SK-N-SH (cell line): ENCODE measurements at regions not wholly inside any gene's neighbourhood (a gene's known extent, or its start where the extent isn't known, plus 50 kb on each side); places are given as distances from the start of the nearest gene placed in this dataset.

ENCODE experiments used
- EP300 ChIP-seq, 2 experiments: IDR thresholded peaks; 2 replicates each; pipeline versions ENCODE4 v1.4.0 to v1.6.1; 2012; ENCODE audit warnings: borderline replicate concordance in 1 of 2, low read depth in 1 of 2, low read length in 1 of 2
- FOSL2 ChIP-seq: IDR thresholded peaks from 2 replicates; pipeline ENCODE4 v1.4.0; 2012; ENCODE audit warnings: low read depth, mild to moderate bottlenecking, moderate library complexity, borderline replicate concordance
- FOXM1 ChIP-seq: IDR thresholded peaks from 2 replicates; pipeline ENCODE4 v1.4.0; 2012; ENCODE audit warnings: low read depth, mild to moderate bottlenecking
- GABPA ChIP-seq: IDR thresholded peaks from 2 replicates; pipeline ENCODE4 v1.4.0; 2012; ENCODE audit warnings: low read depth, mild to moderate bottlenecking
- GATA2 ChIP-seq: sonication (generic); formaldehyde crosslinking; IDR thresholded peaks from 2 replicates; pipeline ENCODE4 v1.5.0; 2020; ENCODE audit warnings: mild to moderate bottlenecking, missing genetic modification reagents
- JUND ChIP-seq: IDR thresholded peaks from 2 replicates; pipeline ENCODE4 v1.4.0; 2012
- RAD21 ChIP-seq: IDR thresholded peaks from 2 replicates; pipeline ENCODE4 v1.6.1; 2012; ENCODE audit warnings: mild to moderate bottlenecking, low read length
- RFX5 ChIP-seq: IDR thresholded peaks from 2 replicates; pipeline ENCODE4 v1.6.1; 2012; ENCODE audit warnings: mild to moderate bottlenecking, improper control_type of control experiment, low read length
- TAF1 ChIP-seq: IDR thresholded peaks from 2 replicates; pipeline ENCODE4 v1.6.1; 2012; ENCODE audit warnings: low read depth, mild to moderate bottlenecking, low read length, moderate library complexity, borderline replicate concordance
- TEAD4 ChIP-seq: IDR thresholded peaks from 2 replicates; pipeline ENCODE4 v1.4.0; 2012; ENCODE audit warnings: mild to moderate bottlenecking, borderline replicate concordance; ENCODE audit not compliant: insufficient read depth
- TF ChIP-seq, protein P1 (sequence below): fragments of 200-600 bp; sonication (generic); IDR thresholded peaks from 2 replicates; pipeline ENCODE4 v1.6.1; 2017; ENCODE audit warnings: antibody characterized with exemption, mild to moderate bottlenecking, moderate library complexity
- TF ChIP-seq, protein P2 (sequence below): IDR thresholded peaks from 2 replicates; pipeline ENCODE4 v1.6.1; 2012; ENCODE audit warnings: mild to moderate bottlenecking, low read depth, low read length, moderate library complexity

- no peak for TF ChIP-seq TAF1
- TF ChIP-seq GABPA, result no peak
- no peak for TF ChIP-seq GATA2 (CRISPR knock-in tag)
- TF ChIP-seq FOSL2, result no peak
- TF ChIP-seq, protein P1, sequence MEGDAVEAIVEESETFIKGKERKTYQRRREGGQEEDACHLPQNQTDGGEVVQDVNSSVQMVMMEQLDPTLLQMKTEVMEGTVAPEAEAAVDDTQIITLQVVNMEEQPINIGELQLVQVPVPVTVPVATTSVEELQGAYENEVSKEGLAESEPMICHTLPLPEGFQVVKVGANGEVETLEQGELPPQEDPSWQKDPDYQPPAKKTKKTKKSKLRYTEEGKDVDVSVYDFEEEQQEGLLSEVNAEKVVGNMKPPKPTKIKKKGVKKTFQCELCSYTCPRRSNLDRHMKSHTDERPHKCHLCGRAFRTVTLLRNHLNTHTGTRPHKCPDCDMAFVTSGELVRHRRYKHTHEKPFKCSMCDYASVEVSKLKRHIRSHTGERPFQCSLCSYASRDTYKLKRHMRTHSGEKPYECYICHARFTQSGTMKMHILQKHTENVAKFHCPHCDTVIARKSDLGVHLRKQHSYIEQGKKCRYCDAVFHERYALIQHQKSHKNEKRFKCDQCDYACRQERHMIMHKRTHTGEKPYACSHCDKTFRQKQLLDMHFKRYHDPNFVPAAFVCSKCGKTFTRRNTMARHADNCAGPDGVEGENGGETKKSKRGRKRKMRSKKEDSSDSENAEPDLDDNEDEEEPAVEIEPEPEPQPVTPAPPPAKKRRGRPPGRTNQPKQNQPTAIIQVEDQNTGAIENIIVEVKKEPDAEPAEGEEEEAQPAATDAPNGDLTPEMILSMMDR, result no peak
- no peak for TF ChIP-seq FOXM1
- TF ChIP-seq JUND, result no peak
- TF ChIP-seq, protein P2, sequence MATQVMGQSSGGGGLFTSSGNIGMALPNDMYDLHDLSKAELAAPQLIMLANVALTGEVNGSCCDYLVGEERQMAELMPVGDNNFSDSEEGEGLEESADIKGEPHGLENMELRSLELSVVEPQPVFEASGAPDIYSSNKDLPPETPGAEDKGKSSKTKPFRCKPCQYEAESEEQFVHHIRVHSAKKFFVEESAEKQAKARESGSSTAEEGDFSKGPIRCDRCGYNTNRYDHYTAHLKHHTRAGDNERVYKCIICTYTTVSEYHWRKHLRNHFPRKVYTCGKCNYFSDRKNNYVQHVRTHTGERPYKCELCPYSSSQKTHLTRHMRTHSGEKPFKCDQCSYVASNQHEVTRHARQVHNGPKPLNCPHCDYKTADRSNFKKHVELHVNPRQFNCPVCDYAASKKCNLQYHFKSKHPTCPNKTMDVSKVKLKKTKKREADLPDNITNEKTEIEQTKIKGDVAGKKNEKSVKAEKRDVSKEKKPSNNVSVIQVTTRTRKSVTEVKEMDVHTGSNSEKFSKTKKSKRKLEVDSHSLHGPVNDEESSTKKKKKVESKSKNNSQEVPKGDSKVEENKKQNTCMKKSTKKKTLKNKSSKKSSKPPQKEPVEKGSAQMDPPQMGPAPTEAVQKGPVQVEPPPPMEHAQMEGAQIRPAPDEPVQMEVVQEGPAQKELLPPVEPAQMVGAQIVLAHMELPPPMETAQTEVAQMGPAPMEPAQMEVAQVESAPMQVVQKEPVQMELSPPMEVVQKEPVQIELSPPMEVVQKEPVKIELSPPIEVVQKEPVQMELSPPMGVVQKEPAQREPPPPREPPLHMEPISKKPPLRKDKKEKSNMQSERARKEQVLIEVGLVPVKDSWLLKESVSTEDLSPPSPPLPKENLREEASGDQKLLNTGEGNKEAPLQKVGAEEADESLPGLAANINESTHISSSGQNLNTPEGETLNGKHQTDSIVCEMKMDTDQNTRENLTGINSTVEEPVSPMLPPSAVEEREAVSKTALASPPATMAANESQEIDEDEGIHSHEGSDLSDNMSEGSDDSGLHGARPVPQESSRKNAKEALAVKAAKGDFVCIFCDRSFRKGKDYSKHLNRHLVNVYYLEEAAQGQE, result no peak
- no peak for TF ChIP-seq TEAD4
- no peak for TF ChIP-seq RFX5
- TF ChIP-seq EP300 (IDR thresholded peaks at IDR 0.05; ENCODE audit: borderline replicate concordance in 1 of 2, low read depth in 1 of 2, low read length in 1 of 2), result no peak
- no peak for TF ChIP-seq RAD21
Measured at GRCh38 chr18:46236156-46236555, 132.0 kb downstream of the HAUS1 start.
